ENCODE measurements at regions not wholly inside any gene's neighbourhood (a gene's known extent, or its start where the extent isn't known, plus 50 kb on each side); places are given as distances from the start of the nearest gene placed in this dataset.
"Not testable (repeated sequence)": the region's sequence is repeated elsewhere in the genome, so short reads cannot be mapped to it uniquely, and the experiment has no call there.

- no peak for DNase-seq (ENCODE audit: low spot score)
Measured at GRCh38 chr13:79989217-79989661, 351.7 kb downstream of the SPRY2 start.

- DNase-seq (ENCODE audit: low spot score): no peak
Measured at GRCh38 chr13:79988573-79988972, 352.4 kb downstream of the SPRY2 start.

- DNase-seq (ENCODE audit: low spot score): no peak
Measured at GRCh38 chr13:79987761-79988160, 353.2 kb downstream of the SPRY2 start.

DNA sequence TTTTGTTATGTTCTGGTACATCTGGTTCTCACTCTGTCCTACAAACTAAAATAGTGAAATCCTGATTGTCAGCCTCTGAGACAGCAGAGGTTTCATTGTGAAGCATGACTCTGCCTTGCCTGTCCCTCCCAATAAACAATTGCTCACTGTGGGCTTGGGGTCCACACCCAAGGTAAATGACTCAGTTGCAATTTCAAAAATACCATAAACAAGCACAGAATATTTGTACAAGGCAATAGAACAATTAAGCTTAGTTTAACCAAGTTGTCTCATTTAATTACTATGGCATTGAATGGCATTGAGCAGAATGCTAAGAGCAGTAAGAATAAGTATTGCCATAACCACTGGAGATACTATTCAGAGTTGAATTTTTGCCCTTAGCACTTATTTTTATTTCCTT lies 353.6 kb downstream of the SPRY2 start:
- no peak for DNase-seq (ENCODE audit: low spot score)

- DNase-seq (ENCODE audit: low spot score): no peak
Measured at GRCh38 chr13:79986890-79987289, 354.0 kb downstream of the SPRY2 start.

DNA sequence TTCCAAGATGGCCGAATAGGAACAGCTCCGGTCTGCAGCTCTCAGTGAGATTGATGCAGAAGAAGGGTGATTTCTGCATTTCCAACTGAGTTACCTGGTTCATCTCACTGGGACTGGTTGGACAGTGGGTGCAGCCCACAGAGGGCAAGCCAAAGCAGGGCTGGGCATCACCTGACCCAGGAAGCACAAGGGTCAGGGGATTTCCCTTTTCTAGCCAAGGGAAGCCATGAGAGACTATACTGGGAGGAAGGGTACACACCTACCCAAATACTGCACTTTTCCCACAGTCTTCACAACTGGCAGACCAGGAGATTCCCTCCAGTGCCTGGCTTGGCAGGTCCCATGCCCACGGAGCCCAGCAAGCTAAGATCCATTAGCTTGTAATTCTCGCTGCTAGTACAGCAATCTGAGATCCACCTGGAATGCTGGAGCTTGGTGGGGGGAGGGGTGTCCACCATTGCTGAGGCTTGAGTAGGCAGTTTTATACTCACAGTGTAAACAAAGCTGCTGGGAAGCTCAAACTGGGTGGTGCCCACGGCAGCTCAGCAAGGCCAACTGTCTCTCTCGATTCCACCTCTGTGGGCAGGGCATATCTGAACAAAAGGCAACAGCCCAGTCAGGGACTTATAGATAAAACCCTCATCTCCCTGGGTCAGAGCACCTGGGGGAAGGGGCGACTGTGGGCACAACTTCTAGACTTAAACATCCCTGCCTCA lies 365.8 kb downstream of the SPRY2 start:
- DNase-seq (ENCODE audit: low spot score): not testable (repeated sequence)

- no peak for DNase-seq (ENCODE audit: low spot score)
Measured at GRCh38 chr13:79973533-79973963, 367.4 kb downstream of the SPRY2 start.

GRCh38 chr13:79972066-79972569 lies 368.8 kb downstream of the SPRY2 start:
- no peak for DNase-seq (ENCODE audit: low spot score)

GRCh38 chr13:79966493-79966895 lies 374.4 kb downstream of the SPRY2 start:
- no peak for DNase-seq (ENCODE audit: low spot score)

GRCh38 chr13:79966059-79966458 lies 374.9 kb downstream of the SPRY2 start:
- no peak for DNase-seq (ENCODE audit: low spot score)

GRCh38 chr13:79946556-79946955 lies 394.4 kb downstream of the SPRY2 start:
- no peak for DNase-seq (ENCODE audit: low spot score)

DNA sequence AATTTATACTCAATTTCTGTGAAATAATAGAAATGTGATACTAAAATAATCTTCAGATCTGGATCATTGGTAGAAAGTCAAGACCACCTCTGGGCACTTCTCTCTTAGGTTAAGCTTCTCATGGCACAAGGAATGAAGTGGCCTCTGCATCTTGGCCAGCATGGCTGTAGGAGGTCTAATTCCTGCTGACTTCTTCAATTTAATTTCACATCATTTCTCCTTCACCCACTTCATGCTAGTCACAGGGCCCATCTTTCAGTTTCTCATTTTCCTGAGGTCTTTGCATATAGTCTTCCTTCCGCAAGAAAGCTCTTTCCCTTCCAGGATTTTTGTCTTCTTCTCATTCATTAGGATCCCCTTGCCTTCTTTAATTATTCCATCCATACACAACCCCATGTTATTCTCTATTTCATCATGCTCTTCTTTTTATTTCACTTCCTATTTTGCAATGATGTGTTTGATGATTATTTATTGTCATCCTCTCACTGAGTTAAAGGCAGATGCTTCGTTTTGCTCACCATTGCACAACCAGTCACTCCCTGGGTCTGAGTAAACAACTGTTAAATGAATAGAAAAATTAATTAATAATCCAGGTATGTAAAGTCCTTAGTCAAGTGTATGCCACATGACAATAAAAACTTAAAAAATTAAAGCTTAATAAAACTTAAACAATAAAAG lies 397.4 kb downstream of the SPRY2 start:
- no peak for DNase-seq (ENCODE audit: low spot score)

GRCh38 chr13:79941752-79942151 lies 399.2 kb downstream of the SPRY2 start:
- DNase-seq (ENCODE audit: low spot score): no peak

DNA sequence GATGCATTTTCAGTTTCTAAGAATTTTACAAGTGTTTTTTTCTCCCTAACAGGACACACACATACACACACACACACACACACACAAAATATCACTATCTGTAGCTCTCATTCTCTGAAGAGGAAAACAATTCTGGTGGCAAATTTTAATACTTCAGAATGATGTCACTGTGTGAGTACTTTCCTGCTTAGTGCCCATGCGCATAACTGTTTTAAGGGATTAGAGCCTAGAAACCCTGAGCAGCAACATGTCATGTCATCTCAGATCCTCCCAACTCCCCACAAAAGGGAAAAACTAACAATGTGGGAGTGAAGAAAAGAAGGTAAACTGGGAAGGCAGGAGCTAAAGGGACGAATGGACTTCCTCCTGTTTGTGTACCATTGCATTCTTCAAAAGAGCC lies 401.2 kb downstream of the SPRY2 start:
- no peak for DNase-seq (ENCODE audit: low spot score)

DNA sequence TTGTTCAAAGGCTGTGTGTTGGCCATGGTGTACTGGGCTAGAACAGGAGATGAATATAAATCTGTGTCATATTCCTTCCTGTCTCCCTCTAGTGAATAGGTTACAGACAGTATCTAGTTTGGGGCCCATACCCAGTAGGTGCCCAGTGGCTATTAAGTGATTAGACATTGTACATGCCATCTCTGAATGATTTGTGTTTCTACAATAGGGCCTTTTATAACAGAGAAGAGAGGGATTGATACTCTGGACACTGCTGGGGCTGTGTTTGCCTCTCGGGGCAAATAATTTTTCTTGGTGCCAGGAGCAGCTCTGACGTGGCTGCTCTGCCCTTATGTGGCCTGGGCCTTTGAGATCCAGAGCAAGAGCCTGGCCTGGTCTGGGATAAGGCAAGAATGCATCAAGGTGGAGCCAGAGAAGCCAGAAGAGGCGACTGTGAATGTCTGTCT lies 403.1 kb downstream of the SPRY2 start:
- DNase-seq (ENCODE audit: low spot score): no peak

- no peak for DNase-seq (ENCODE audit: low spot score)
Measured at GRCh38 chr13:79937311-79937710, 403.6 kb downstream of the SPRY2 start.

GRCh38 chr13:79936368-79937136 lies 404.4 kb downstream of the SPRY2 start:
- DNase-seq (ENCODE audit: low spot score): no peak

DNA sequence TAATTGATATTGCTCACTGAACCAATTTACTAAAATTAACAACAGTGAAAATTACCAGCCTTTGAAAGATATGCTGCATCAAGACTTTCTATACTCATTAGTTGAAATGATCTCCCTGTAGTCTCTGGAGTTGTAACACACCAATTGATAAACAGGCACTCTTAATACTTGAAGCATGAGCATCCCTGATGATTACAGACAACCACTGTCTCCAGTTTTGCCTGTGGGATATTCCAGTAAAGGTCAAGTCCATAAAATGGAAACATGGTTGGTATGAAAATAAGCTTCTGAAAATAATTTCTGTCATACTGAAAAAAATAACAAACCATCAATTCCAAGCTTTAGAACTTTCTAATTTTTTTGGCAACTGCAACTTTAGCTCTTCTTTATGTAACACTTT lies 405.8 kb downstream of the SPRY2 start:
- DNase-seq (ENCODE audit: low spot score): no peak

GRCh38 chr13:79933389-79933788 lies 407.5 kb downstream of the SPRY2 start:
- no peak for DNase-seq (ENCODE audit: low spot score)

DNA sequence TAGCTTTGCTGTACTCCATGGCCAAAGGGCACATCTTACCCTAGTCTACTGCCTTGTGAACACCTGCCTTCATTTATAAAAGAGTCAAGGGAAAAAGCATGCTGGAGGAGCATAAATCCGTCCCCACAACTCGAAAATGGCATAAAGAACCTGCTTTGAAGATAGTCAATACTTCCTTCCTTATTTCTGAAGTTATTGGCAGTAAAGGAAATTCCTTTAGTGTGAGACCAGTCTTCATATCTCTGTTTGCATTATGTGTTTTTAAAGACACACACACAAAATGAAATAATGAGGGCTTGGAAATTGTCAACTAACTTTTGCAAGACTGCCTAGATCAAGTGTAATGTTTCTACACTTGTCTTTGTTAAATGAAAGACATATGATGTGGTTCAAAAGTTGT lies 408.4 kb downstream of the SPRY2 start:
- no peak for DNase-seq (ENCODE audit: low spot score)

DNA sequence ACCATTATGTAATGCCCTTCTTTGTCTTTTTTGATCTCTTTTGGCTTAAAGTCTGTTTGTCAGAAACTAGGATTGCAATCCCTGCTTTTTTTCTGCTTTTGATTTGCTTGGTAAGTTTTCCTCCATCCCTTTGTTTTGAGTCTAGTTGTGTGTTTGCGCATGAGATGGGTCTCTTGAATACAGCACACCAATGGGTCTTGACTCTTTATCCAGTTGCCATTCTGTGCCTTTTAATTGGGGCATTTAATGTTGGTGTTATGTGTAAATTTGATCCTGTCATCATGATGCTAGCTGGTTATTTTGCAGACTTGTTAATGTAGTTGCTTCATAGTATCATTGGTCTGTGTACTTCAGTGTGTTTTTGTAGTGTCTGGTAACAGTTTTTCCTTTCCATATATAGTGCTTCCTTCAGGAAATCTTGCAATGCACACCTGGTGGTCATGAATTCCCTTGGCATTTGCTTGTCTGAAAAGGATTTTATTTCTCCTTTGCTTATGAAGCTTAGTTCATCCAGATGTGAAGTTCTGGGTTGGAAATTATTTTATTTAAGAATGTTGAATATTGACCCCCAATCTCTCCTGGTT lies 416.9 kb downstream of the SPRY2 start:
- not testable (repeated sequence) for DNase-seq (ENCODE audit: low spot score)

DNA sequence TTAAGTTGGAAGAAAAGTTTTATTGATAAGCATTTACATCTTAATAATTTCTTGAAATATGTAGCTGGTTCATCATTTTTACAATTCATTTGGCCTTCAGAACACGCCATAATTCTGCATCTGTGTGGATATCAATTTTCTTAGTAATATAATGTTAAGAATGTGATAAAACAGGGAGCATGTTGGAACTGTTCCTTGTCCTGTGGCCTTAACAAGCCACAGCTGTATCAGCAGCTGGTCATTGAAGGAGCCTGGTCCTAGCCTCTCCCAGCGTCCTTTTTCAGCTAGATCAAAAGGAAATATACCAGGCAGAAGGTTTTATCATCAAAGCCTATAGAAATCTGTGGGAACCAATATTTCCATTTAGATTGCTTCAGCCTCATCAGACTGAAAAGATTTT lies 421.8 kb downstream of the SPRY2 start:
- no peak for DNase-seq (ENCODE audit: low spot score)

Data from SK-N-DZ (cell line).